Sigmoid colon (tissue), 6 donors: ENCODE measurements at regions not wholly inside any gene's neighbourhood (a gene's known extent, or its start where the extent isn't known, plus 50 kb on each side); places are given as distances from the start of the nearest gene placed in this dataset.

Source experiments
- DNase-seq: peaks from one replicate; pipeline ENCODE4 v3.0.0-alpha.2; 2019
- H3K27ac ChIP-seq, 4 donors: fragments of 200-600 bp; sonication (generic); one replicate each; pipeline ENCODE4 v1.5.1; 2016 to 2019; ENCODE audit warnings: mild to moderate bottlenecking in 1 of 4
- H3K27me3 ChIP-seq, 3 donors: fragments of 200-600 bp; sonication (generic); one replicate each; pipeline ENCODE4 v1.5.1; 2019; ENCODE audit warnings: mild to moderate bottlenecking in 1 of 3
- H3K36me3 ChIP-seq, 4 donors: fragments of 200-600 bp; sonication (generic); one replicate each; pipeline ENCODE4 v1.5.1; 2016 to 2019
- H3K4me1 ChIP-seq, 4 donors: fragments of 200-600 bp; sonication (generic); one replicate each; pipeline ENCODE4 v1.5.1; 2017 to 2019
- H3K4me3 ChIP-seq, 4 donors: fragments of 200-600 bp; sonication (generic); one replicate each; pipeline ENCODE4 v1.5.1; 2017 to 2019; ENCODE audit warnings: mild to moderate bottlenecking in 2 of 4, moderate library complexity in 1 of 4
- H3K9me3 ChIP-seq, 4 donors: fragments of 200-600 bp in 3 of 4; sonication (generic) in 3 of 4; one replicate each; pipeline versions ENCODE4 v1.5.1 to v1.6.1; 2013 to 2019
- EP300 ChIP-seq, 4 donors: sonication (generic); formaldehyde crosslinking; IDR thresholded peaks; one replicate each; pipeline ENCODE4 v1.6.1; 2017; ENCODE audit warnings: antibody characterized with exemption in 4 of 4
- POLR2A ChIP-seq, 2 donors: fragments of 450-650 bp; IDR thresholded peaks; one replicate each; pipeline ENCODE4 v1.6.1; 2016; ENCODE audit warnings: antibody characterized with exemption in 2 of 2, mild to moderate bottlenecking in 2 of 2, moderate library complexity in 2 of 2
- POLR2AphosphoS5 ChIP-seq, 4 donors: sonication (generic); formaldehyde crosslinking; IDR thresholded peaks; one replicate each; pipeline ENCODE4 v1.6.1; 2017; ENCODE audit warnings: antibody characterized with exemption in 4 of 4
- WGBS, 2 donors: extraction: QIAGEN DNeasy Blood & Tissue Kit; methylation state at CpG; one replicate each; pipeline ENCODE4 v1.1.7; 2013; 5-methylcytosine and 5-hydroxymethylcytosine counted together
- intact Hi-C: fragments of 100-400 bp; cut with DNase I; formaldehyde crosslinking; loops from one replicate; pipeline ENCODE4 v1.15.1; 2023
- TF ChIP-seq, protein P1 (sequence below), 4 experiments: fragments of 450-650 bp in 3 of 4; fragments of 200-600 bp in 1 of 4; IDR thresholded peaks; one replicate each; pipeline ENCODE4 v1.5.1; 2016 to 2019; ENCODE audit warnings: antibody characterized with exemption in 4 of 4, mild to moderate bottlenecking in 3 of 4, moderate library complexity in 2 of 4
- donor health status: healthy with polysubstance abuse.
- donor health status: healthy.

DNA sequence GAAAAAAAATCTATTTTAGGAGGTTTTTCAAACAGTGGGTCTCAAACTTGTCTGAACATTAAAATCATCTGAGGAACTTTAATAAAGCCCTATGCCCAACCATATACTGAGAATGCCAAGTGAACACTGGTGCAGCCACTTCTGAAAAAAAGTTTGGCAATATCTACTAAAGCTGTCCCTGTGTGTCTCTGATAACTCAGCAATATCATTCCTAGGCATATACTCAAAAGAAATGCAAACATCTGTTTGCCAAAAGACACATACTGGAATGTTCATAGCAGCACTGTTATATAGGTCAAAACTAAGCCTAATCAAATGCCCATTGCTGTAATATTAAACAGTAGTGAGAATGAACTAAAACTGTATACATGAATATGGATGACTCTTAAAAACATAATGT, 74.2 kb upstream of the RGS4 start:
- Histone ChIP-seq H3K4me1 (peaks cover 0 to 26% (median 11%) of the 10 kb centered on the region in 4 donors), H3K36me3 (no peaks in the 10 kb centered on the region), H3K27me3 (no peaks in the 10 kb centered on the region), H3K27ac (no peak overlapping the region), H3K4me3 (no peak overlapping the region), H3K9me3 (no peaks in the 10 kb centered on the region)
- no peak for DNase-seq
- intact Hi-C loops: no loop called here
- TF ChIP-seq, protein P1, sequence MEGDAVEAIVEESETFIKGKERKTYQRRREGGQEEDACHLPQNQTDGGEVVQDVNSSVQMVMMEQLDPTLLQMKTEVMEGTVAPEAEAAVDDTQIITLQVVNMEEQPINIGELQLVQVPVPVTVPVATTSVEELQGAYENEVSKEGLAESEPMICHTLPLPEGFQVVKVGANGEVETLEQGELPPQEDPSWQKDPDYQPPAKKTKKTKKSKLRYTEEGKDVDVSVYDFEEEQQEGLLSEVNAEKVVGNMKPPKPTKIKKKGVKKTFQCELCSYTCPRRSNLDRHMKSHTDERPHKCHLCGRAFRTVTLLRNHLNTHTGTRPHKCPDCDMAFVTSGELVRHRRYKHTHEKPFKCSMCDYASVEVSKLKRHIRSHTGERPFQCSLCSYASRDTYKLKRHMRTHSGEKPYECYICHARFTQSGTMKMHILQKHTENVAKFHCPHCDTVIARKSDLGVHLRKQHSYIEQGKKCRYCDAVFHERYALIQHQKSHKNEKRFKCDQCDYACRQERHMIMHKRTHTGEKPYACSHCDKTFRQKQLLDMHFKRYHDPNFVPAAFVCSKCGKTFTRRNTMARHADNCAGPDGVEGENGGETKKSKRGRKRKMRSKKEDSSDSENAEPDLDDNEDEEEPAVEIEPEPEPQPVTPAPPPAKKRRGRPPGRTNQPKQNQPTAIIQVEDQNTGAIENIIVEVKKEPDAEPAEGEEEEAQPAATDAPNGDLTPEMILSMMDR (IDR thresholded peaks at IDR 0.05): no peak
- TF ChIP-seq POLR2A (IDR thresholded peaks at IDR 0.05) (no peak), POLR2AphosphoS5 (IDR thresholded peaks at IDR 0.05) (no peak), EP300 (IDR thresholded peaks at IDR 0.05) (no peak)

DNA sequence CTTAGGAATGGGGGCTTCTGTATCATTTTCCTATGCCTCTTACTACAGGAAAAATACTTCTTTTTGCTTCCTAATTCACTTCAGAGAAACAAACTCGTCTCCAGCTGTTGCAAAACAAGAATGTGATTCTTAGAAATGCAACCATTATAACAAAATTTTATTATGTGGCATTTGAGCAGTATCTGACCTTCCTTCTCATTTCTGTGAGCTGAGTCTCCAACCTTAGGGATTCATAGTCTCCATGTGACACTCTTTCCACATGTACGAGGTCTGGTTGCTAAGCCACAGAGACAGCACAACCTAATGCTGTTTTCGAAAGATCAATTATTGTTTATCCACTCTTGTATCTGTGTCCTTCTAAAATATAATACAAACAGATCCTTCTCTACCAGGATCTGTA, 75.3 kb upstream of the RGS4 start:
- Histone ChIP-seq H3K4me1 (peaks cover 0 to 26% (median 11%) of the 10 kb centered on the region in 4 donors), H3K4me3 (no peak overlapping the region), H3K27me3 (no peaks in the 10 kb centered on the region), H3K36me3 (no peaks in the 10 kb centered on the region), H3K9me3 (no peaks in the 10 kb centered on the region), H3K27ac (no peak overlapping the region)
- intact Hi-C loops: no loop called here
- TF ChIP-seq, protein P1 (IDR thresholded peaks at IDR 0.05): no peak
- no peak for TF ChIP-seq POLR2A (IDR thresholded peaks at IDR 0.05)
- no peak for TF ChIP-seq EP300 (IDR thresholded peaks at IDR 0.05)
- no peak for TF ChIP-seq POLR2AphosphoS5 (IDR thresholded peaks at IDR 0.05)
- WGBS, 2 donors: 48 to 62% methylated on average over 3 of the region's 3 CpGs
- DNase-seq: no peak

DNA sequence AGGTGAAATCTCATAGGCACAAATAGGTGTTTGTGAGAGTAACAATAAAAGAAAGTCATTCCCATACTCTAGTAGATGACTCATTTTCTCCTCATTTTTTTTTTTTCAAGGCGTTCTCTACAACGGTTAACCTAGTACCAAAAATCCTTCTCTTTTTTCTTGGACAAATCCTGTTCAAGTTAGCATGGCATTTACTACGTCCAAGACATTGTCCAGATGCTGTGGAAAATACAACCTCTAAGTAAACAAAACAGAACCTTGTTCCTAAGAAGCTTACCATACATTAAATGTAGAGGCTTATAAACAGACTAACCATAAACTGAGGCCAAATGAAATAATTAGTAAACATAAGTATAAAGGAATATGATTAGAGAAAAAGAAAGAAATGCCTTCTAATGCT, 76.2 kb upstream of the RGS4 start:
- intact Hi-C loops: no loop called here
- 54 to 57% methylated on average over 3 of the region's 3 CpGs for WGBS, 2 donors
- no peaks in the 10 kb centered on the region for H3K9me3 ChIP-seq

DNA sequence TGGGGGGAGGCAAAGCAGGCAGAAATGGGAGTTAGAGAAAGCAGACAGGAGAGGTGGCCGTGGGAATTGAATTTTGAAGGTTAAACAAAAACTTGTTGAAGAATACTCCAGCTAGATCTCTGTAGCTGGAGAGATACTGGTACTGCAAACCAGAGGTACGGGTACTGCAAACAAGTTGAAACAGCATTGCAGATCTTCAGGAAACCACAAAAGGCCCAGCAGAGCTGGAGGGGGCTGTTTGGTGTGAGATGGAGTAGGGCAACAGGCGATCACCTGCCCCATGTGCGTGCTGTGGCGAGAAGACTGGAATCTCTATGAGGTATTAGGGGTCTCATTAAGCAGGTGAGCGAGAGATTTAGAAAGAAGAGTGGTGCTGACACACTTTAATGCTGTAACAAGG, 77.7 kb upstream of the RGS4 start:
- 82 to 89% methylated on average over 6 of the region's 6 CpGs for WGBS, 2 donors
- Histone ChIP-seq H3K4me3 (no peak overlapping the region), H3K4me1 (peaks cover 0 to 26% (median 11%) of the 10 kb centered on the region in 4 donors), H3K27me3 (no peaks in the 10 kb centered on the region), H3K27ac (no peak overlapping the region), H3K9me3 (no peaks in the 10 kb centered on the region), H3K36me3 (no peaks in the 10 kb centered on the region)
- intact Hi-C loops: no loop called here
- DNase-seq: no peak
- TF ChIP-seq POLR2AphosphoS5 (IDR thresholded peaks at IDR 0.05) (no peak), EP300 (IDR thresholded peaks at IDR 0.05) (no peak), POLR2A (IDR thresholded peaks at IDR 0.05) (no peak)
- TF ChIP-seq, protein P1 (IDR thresholded peaks at IDR 0.05): no peak

More for the DNA sequence above, 76.2 kb upstream of the RGS4 start:
- no peak overlapping the region for H3K27ac ChIP-seq
- H3K4me1 ChIP-seq: peaks cover 0 to 26% (median 11%) of the 10 kb centered on the region in 4 donors
- H3K27me3 ChIP-seq: no peaks in the 10 kb centered on the region
- H3K4me3 ChIP-seq: no peak overlapping the region
- DNase-seq: no peak
- TF ChIP-seq POLR2A (IDR thresholded peaks at IDR 0.05): no peak
- no peak for TF ChIP-seq EP300 (IDR thresholded peaks at IDR 0.05)
- TF ChIP-seq POLR2AphosphoS5 (IDR thresholded peaks at IDR 0.05): peak in 3 of 4 donors; percentile 28 to 68 (median 62)
- H3K36me3 ChIP-seq: no peaks in the 10 kb centered on the region

DNA sequence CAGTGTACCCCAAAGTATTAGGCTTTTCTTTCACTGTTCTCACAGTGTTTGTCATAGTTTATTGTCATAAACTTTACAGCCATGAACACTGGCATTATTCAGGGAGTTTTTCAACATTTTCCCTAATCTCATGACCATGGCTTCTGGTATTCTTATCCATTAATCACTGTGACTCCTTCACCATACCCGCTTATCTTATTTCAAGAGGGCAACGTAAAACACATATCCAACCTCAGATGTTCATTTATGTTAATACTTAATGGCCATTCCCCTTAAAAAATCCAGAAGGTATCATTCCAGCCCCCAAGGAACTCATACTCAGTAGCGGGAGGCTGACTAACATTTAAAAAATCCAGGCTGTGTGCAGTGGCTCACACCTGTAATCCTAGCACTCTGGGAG, 78.5 kb upstream of the RGS4 start:
- WGBS, 2 donors: 83 to 91% methylated on average over 3 of the region's 3 CpGs
- no peak for DNase-seq
- Histone ChIP-seq H3K4me1 (peaks cover 0 to 26% (median 11%) of the 10 kb centered on the region in 4 donors), H3K27me3 (no peaks in the 10 kb centered on the region), H3K36me3 (no peaks in the 10 kb centered on the region), H3K4me3 (no peak overlapping the region), H3K9me3 (no peaks in the 10 kb centered on the region), H3K27ac (no peak overlapping the region)
- intact Hi-C loops: no loop called here
- TF ChIP-seq, protein P1 (IDR thresholded peaks at IDR 0.05): no peak
- TF ChIP-seq POLR2AphosphoS5 (IDR thresholded peaks at IDR 0.05): no peak
- no peak for TF ChIP-seq EP300 (IDR thresholded peaks at IDR 0.05)
- no peak for TF ChIP-seq POLR2A (IDR thresholded peaks at IDR 0.05)
